BJ (cell line): ENCODE measurements at regions not wholly inside any gene's neighbourhood (a gene's known extent, or its start where the extent isn't known, plus 50 kb on each side); places are given as distances from the start of the nearest gene placed in this dataset.

Experiments
- CTCF ChIA-PET: fragments of 350-600 bp; formaldehyde crosslinking; extraction: SDS; loops from one replicate; lab custom pipeline; 2021; ENCODE audit warnings: antibody characterized with exemption, inconsistent platforms; lab: Yijun Ruan, JAX
- POLR2A ChIA-PET: fragments of 300-600 bp; sonication (Branson Sonifier 250); formaldehyde crosslinking; extraction: SDS; loops from one replicate; lab custom pipeline; 2021; ENCODE audit warnings: antibody characterized with exemption; lab: Charles Lee
- DNase-seq: peaks from one replicate; pipeline ENCODE4 v3.0.0-alpha.2; 2011; ENCODE audit warnings: low read depth
- H3K27me3 ChIP-seq: 2 replicates; pipeline ENCODE4 v1.6.0; 2011; ENCODE audit warnings: low read length; ENCODE audit not compliant: control insufficient read depth, insufficient read depth
- H3K36me3 ChIP-seq: 2 replicates; pipeline ENCODE4 v1.5.1; 2011; ENCODE audit warnings: low read length; ENCODE audit not compliant: control insufficient read depth, insufficient read depth
- H3K4me3 ChIP-seq: 2 replicates; pipeline ENCODE4 v1.5.1; 2011; ENCODE audit warnings: low read depth, mild to moderate bottlenecking, control low read depth, low read length
- TF ChIP-seq, protein P1 (sequence below): IDR thresholded peaks from 2 replicates; pipeline ENCODE4 v1.5.1; 2011; ENCODE audit warnings: low read depth, mild to moderate bottlenecking, control low read depth, inconsistent platforms, low read length, moderate library complexity; ENCODE audit not compliant: insufficient read depth

DNA sequence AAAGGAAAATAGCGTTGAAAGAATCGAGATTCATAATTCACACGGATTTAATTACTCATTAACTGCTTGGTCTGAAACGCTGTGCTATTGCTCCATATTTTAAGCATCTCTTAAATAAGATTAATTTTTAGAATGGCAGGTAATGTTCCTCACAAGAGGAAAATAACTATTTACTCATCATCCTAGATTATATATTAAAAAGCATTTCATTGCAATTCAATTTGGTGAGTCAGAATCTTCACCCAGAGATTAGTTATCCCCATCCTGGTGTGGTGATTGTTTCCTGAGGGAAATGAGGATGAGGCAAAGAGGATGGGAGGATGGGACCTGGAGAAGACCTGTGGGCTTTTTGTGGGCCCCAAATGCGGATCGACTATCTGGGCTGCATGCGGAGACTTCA is 145.5 kb upstream of the MAP1B start:
- ChIA-PET POLR2A (no interaction called here), CTCF (no interaction called here)
- H3K27me3 ChIP-seq: peaks cover 1% of the 10 kb centered on the region
- DNase-seq: no peak
- H3K4me3 ChIP-seq: no peak overlapping the region
- TF ChIP-seq, protein P1, sequence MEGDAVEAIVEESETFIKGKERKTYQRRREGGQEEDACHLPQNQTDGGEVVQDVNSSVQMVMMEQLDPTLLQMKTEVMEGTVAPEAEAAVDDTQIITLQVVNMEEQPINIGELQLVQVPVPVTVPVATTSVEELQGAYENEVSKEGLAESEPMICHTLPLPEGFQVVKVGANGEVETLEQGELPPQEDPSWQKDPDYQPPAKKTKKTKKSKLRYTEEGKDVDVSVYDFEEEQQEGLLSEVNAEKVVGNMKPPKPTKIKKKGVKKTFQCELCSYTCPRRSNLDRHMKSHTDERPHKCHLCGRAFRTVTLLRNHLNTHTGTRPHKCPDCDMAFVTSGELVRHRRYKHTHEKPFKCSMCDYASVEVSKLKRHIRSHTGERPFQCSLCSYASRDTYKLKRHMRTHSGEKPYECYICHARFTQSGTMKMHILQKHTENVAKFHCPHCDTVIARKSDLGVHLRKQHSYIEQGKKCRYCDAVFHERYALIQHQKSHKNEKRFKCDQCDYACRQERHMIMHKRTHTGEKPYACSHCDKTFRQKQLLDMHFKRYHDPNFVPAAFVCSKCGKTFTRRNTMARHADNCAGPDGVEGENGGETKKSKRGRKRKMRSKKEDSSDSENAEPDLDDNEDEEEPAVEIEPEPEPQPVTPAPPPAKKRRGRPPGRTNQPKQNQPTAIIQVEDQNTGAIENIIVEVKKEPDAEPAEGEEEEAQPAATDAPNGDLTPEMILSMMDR: no peak
- H3K36me3 ChIP-seq: no peaks in the 10 kb centered on the region

- no peak overlapping the region for H3K4me3 ChIP-seq
- H3K27me3 ChIP-seq: peaks cover 1% of the 10 kb centered on the region; the same call in 1 of the 2 replicates
- ChIA-PET POLR2A (no interaction called here), CTCF (no interaction called here)
- TF ChIP-seq, protein P1: no peak
- no peaks in the 10 kb centered on the region for H3K36me3 ChIP-seq
- no peak for DNase-seq
These were observed 137.8 kb upstream of the MAP1B start for GRCh38 chr5:71969460-71969859.

DNA sequence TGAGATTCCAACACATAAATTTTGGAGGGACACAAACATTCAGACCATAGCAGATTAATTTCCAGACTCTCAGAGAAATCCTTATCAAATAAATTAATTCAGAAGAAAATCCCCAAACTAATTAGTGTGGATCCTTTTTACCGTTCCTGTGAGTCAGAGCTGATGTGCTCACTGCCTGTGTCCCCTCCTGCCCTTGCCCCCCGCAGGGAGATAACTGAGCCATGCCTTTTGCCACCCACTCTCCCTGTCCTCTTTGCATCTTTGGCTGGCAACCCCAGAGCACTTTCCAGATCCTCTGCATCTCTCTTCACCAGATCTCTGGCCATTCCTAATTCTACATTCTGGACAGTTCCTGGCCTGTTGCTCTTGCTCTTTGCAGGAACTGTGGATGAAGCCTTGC is 135.4 kb upstream of the MAP1B start:
- TF ChIP-seq, protein P1: no peak
- Histone ChIP-seq H3K27me3 (no peaks in the 10 kb centered on the region; the same call in none of the 2 replicates), H3K36me3 (no peaks in the 10 kb centered on the region), H3K4me3 (no peak overlapping the region)
- CTCF ChIA-PET: no interaction called here
- DNase-seq: no peak
- POLR2A ChIA-PET: no interaction called here

DNA sequence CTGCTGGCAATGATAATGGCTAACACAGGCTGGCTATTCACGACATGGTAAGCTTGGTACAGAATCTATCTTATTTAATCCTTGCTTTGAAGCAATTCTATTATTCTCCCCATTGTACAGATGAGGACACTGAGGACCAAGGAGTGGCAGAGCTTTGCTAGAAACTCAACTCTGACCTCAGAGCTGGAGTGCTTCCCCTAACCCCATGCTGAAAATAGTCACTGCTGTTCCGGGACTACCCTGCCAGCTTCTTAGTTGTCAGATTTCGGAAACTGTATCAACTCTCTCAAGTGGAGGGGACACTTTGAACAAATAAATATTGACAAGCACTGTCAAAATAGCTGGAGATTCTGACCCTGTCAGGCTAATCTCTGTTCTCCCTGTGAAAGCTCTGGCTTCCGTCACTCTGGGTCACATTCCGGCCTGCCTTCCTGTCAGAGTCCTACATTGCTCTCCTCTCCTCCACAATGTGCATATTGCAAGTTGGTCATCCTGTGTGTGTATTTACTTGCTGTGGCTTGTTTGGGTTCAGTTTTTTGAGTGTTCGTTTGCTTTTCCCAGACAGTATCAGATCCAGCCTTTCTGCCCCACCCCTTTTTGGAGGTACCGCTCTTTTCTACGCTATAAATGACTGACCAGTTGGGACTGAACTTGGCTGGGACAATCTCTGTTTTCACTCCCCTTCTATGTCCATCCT is 134.3 kb upstream of the MAP1B start:
- ChIA-PET POLR2A (no interaction called here), CTCF (no interaction called here)
- Histone ChIP-seq H3K4me3 (no peak overlapping the region), H3K36me3 (no peaks in the 10 kb centered on the region), H3K27me3 (no peaks in the 10 kb centered on the region; the same call in none of the 2 replicates)
- DNase-seq: no peak
- TF ChIP-seq, protein P1: no peak

DNA sequence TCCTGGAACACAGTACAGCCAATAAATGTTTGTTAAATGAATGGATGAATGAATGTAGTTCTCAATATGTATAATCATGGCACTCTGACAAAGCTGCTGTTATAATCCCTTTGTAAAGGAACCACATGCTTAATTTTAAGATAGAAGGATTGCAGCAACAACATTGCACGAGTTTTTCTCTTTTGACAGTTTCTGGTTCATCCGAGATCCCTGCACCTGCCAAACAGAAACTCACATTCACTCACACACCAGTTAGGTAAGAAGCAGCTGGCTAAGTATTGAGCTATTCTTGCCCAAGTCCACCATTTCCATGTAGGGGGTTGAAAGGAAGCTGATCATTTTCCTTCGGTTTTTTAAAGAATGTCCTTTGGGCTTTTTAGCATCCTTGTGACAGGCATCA is 133.7 kb upstream of the MAP1B start:
- TF ChIP-seq, protein P1: no peak
- Histone ChIP-seq H3K36me3 (no peaks in the 10 kb centered on the region), H3K27me3 (no peaks in the 10 kb centered on the region; the same call in none of the 2 replicates), H3K4me3 (no peak overlapping the region)
- no peak for DNase-seq
- CTCF ChIA-PET: no interaction called here
- POLR2A ChIA-PET: no interaction called here
